ENCODE measurements at regions not wholly inside any gene's neighbourhood (a gene's known extent, or its start where the extent isn't known, plus 50 kb on each side); places are given as distances from the start of the nearest gene placed in this dataset.

DNA sequence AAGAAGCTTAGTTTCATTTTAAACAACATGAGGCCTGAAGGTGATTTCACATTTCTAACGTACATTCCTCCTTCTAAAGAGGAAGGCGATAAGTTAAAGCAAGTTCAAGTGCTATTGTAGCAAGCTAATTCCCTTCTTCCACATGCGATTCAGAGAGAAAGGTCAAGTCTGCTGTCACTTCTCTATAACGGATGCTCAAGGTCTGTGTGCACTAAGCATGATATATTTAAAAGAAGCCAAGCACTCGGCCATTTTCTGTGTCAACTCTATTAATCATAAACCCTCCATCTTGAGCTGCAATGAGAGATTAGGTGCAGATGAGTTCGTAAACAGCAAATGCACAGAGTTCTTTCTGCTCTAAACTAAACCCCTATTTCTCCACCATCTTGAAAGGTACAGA is 568.8 kb upstream of the ZFHX3 start:
- DNase-seq (no peak), ATAC-seq (ENCODE audit: low FRiP score in 2 of 2) (no peak)
- WGBS, 2 donors, result 71% methylated on average over 6 of the region's 6 CpGs
- H3K27ac ChIP-seq, result no peak overlapping the region
- H3K27me3 ChIP-seq, result no peaks in the 10 kb centered on the region
- no peaks in the 10 kb centered on the region for H3K36me3 ChIP-seq
- TF ChIP-seq POLR2AphosphoS5 (IDR thresholded peaks at IDR 0.05) (no peak), EP300 (IDR thresholded peaks at IDR 0.05) (no peak), POLR2A (IDR thresholded peaks at IDR 0.05) (no peak)
- TF ChIP-seq, protein P1, sequence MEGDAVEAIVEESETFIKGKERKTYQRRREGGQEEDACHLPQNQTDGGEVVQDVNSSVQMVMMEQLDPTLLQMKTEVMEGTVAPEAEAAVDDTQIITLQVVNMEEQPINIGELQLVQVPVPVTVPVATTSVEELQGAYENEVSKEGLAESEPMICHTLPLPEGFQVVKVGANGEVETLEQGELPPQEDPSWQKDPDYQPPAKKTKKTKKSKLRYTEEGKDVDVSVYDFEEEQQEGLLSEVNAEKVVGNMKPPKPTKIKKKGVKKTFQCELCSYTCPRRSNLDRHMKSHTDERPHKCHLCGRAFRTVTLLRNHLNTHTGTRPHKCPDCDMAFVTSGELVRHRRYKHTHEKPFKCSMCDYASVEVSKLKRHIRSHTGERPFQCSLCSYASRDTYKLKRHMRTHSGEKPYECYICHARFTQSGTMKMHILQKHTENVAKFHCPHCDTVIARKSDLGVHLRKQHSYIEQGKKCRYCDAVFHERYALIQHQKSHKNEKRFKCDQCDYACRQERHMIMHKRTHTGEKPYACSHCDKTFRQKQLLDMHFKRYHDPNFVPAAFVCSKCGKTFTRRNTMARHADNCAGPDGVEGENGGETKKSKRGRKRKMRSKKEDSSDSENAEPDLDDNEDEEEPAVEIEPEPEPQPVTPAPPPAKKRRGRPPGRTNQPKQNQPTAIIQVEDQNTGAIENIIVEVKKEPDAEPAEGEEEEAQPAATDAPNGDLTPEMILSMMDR (IDR thresholded peaks at IDR 0.05), result no peak
- H3K4me3 ChIP-seq, result no peak overlapping the region
- H3K4me1 ChIP-seq, result no peaks in the 10 kb centered on the region
- no peaks in the 10 kb centered on the region for H3K9me3 ChIP-seq

GRCh38 chr16:73616166-73616753 is 568.3 kb upstream of the ZFHX3 start:
- Histone ChIP-seq H3K4me3 (no peak overlapping the region), H3K4me1 (no peaks in the 10 kb centered on the region), H3K9me3 (no peaks in the 10 kb centered on the region), H3K36me3 (no peaks in the 10 kb centered on the region), H3K27me3 (no peaks in the 10 kb centered on the region), H3K27ac (no peak overlapping the region)
- 70 to 71% methylated on average over 5 of the region's 5 CpGs for WGBS, 2 donors
- TF ChIP-seq POLR2A (IDR thresholded peaks at IDR 0.05) (no peak), POLR2AphosphoS5 (IDR thresholded peaks at IDR 0.05) (no peak), EP300 (IDR thresholded peaks at IDR 0.05) (no peak)
- TF ChIP-seq, protein P1 (IDR thresholded peaks at IDR 0.05), result no peak
- DNase-seq, result no peak
- ATAC-seq (ENCODE audit: low FRiP score in 2 of 2), result no peak

DNA sequence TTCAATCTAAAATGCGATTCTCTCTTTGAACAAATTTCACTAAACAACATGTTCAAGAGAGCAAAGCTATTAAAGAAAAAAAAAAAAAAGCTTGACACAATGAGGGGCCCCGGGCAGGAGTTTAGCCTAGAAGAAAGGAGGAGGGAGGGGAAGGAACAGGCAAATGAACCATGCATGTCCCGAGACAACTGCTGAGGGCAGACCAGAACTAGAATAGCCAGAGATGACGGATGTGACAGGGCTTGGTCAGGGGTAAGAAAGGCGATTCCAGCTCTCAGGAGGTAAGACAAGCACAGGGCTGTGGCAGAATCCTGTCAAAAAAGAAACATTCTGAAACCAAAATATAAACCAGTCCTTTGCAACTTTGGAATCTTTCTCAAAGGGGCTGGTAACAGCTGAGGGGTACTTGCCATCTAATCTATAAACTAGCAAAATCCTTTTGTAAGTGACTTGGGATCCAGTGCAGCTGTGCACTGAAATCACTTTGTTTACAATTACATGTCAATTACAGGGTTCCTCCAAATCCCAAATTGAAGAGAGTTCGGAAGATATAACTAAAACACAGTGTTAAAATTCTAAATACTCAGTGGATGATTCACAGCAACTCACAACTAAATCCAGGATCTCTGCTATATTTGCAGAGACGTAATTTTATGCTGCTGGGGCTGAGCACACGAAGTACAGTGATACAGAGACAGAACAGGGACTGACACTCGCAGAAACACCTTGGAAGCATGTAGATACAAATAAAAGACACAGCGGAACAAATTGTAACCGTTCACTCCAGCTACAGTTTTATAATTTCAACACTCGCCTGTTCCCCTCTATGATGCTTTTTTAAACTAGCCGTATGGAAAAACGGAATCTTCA is 567.4 kb upstream of the ZFHX3 start:
- ATAC-seq (ENCODE audit: low FRiP score in 2 of 2) (no peak), DNase-seq (no peak)
- H3K4me1 ChIP-seq, result no peaks in the 10 kb centered on the region
- H3K27ac ChIP-seq, result peak overlapping the region in 1 of 4 donors; percentile 4
- H3K36me3 ChIP-seq, result no peaks in the 10 kb centered on the region
- H3K9me3 ChIP-seq, result no peaks in the 10 kb centered on the region
- 52 to 55% methylated on average over 14 of the region's 14 CpGs for WGBS, 2 donors
- TF ChIP-seq, protein P1 (IDR thresholded peaks at IDR 0.05), result no peak
- TF ChIP-seq POLR2AphosphoS5 (IDR thresholded peaks at IDR 0.05) (no peak), EP300 (IDR thresholded peaks at IDR 0.05) (no peak), POLR2A (IDR thresholded peaks at IDR 0.05) (no peak)
- H3K27me3 ChIP-seq, result no peaks in the 10 kb centered on the region
- no peak overlapping the region for H3K4me3 ChIP-seq

DNA sequence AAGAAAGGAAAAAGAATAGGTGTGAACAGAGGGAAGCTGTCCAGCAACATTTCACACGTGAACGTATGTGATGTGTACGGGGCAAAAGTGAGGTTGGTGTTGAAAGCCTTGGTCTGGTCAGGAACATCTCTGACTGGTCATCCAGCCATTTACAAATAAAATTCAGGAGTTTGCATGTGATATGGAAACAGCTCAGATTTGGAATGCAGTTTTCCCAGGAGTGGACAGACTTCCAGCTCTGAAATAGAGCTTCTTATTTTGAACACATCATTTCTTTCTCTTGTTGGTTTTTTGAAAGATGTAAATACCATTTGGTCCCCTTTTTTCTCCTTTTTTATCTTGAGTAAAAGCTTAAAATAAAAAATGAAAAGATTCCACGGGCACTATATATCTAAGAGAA is 566.2 kb upstream of the ZFHX3 start:
- Histone ChIP-seq H3K36me3 (no peaks in the 10 kb centered on the region), H3K9me3 (no peaks in the 10 kb centered on the region), H3K27ac (no peak overlapping the region), H3K4me3 (no peak overlapping the region), H3K4me1 (no peaks in the 10 kb centered on the region), H3K27me3 (no peaks in the 10 kb centered on the region)
- 77 to 79% methylated on average over 4 of the region's 4 CpGs for WGBS, 2 donors
- DNase-seq (no peak), ATAC-seq (ENCODE audit: low FRiP score in 2 of 2) (no peak)
- TF ChIP-seq EP300 (IDR thresholded peaks at IDR 0.05) (no peak), POLR2A (IDR thresholded peaks at IDR 0.05) (no peak), POLR2AphosphoS5 (IDR thresholded peaks at IDR 0.05) (no peak)
- TF ChIP-seq, protein P1 (IDR thresholded peaks at IDR 0.05), result no peak

All from upper lobe of left lung (tissue), 6 donors.